HG03354 (cell line): ENCODE measurements at regions not wholly inside any gene's neighbourhood (a gene's known extent, or its start where the extent isn't known, plus 50 kb on each side); places are given as distances from the start of the nearest gene placed in this dataset.
"Not testable (repeated sequence)": the region's sequence is repeated elsewhere in the genome, so short reads cannot be mapped to it uniquely, and the experiment has no call there.

Experiments
- ATAC-seq: cut with Tn5 transposase; IDR thresholded peaks from one replicate; pipeline ENCODE4 v1.9.1; 2021; ENCODE audit warnings: mild to moderate bottlenecking; ENCODE audit not compliant: unreplicated experiment, poor library complexity, severe bottlenecking

DNA sequence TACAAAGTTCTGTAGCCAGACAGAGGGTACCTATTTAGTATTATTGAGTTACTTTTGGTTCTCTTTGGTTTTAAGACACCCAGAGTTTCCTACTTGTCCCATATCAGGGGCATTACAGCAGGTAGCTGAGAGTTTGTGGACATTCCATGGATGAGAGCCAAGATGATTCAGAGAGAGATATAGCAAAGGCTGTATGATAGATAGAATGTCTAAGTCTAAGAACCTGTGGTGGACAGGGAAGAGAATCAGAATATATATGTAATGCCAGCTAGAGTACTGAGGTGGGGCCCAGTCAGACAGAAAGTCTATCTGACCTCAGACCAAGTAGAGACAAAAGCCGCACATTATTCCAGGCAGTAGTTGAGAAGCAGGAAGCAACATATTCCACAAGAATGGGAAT, 471.8 kb upstream of the CHD1 start:
- not testable (repeated sequence) for ATAC-seq

DNA sequence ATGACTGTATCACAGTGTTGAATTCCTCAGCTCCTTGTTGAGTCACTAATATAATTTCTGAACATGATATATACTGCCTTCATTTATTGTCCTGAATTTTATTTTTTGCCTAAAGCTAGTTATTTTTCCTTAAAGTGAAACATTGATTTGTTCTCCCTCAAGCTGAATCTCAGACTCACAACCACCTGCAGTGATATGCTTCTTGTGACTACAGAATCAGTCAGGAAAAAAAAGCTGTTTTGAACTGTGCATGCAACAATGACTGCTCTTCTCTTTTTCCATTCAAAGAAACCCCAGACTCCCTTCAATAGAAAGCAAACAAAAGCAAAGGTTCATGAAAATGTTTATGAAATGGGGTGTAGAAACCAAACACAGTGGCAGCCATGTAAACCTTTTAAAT, 470.2 kb upstream of the CHD1 start:
- ATAC-seq, result no peak

DNA sequence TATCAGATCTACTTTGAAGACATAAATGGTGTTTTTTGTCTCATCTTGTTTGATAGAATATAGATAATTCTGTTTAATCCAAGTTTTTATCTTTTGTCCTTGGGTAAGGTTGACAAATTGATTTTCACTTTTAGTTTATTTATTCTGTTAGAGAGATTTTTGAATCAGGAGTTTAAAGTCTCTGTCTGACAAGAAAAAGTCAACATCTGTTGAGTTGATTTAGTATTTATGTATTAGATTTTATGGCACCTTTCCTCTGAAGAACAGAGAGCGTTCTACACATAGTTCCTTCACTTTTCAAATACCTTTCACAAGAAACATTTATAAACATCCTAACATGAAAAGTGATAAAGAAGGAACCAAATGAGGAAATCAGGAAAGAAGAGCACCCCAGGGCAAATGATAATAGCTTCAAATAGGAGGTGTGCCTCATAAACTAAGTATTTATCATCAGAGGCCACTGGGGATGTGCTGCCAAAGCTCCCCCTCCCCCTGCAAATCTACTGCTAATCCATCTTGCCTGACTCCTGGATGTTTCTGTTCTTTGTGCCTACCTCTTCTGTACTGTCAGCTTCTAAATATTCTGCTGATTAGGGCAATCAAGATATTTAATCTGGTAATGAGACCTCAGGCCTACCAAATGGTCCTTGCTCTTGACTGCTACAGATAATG, 457.7 kb upstream of the CHD1 start:
- no peak for ATAC-seq

DNA sequence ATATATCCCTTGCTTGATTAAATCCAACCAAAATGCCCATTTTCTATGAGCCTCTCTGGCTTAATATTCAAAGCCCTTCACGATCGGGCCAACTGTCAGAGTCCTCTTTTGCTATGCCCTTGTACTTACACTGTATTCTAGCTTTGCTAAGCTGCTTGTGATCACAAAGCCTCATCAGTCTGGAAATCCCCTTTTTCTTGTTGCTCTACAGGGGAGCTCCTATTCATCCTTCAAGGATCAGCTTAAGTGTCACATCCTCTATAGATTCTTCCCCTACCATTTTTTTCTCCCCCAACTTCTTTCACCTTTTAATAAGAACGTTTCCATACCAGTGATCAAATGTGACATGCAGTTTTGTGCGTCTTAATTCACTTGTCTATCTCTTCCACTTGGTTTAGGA, 450.4 kb upstream of the CHD1 start:
- no peak for ATAC-seq

DNA sequence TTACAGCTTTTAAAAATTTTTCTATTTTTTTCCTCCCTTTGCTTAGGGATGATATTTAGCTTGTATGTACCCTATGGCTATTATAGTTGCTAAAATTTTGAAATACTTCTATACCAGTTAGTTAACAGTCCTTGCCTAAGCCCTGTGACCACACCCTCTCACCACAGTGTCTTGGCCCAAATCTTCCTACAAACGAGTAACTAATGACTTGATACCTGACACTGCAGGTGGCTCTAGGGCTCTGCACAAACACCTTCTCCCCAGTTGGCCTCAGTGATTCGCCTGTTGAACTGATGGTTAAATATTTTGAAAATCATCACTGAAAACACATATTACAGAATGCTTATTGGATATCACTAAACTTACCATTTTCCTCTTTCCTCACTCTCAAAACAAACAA, 449.6 kb upstream of the CHD1 start:
- ATAC-seq, result no peak

DNA sequence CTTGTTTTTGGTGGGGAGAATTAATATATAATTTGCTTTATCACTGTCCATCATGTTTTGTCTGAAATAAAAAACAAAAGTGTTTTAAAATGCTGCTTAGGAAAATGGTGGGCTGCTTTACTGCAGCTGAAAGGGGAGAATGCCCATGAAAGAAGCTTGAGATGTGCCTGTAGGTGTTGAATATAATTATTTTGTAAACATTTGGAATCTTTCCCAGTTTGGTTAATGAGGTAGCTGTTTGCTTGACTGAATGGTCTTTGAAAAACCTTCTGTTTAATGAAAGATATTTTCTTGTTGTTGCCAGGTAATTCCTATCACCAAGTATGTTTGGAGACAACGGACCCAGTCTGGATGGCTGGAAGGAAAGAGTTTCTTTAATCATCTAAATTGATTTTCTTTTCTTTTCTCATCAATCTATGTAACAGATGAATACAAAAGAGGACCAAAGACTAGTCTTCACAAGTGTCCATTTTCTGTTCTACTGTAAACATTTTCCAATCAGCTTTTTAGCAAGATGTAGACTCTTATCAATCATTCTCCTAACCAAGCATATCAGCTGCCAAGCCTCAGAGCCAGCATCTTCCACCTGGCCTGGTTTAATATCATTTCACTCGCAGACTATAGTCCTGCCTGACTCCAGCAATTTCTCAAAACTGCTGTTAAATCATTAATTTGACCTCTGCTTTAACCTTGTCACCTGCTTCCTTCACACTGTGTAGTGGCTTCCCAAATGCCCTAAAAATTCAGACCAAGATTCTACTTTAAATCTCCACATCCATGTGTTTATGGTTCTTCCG, 441.2 kb upstream of the CHD1 start:
- no peak for ATAC-seq

DNA sequence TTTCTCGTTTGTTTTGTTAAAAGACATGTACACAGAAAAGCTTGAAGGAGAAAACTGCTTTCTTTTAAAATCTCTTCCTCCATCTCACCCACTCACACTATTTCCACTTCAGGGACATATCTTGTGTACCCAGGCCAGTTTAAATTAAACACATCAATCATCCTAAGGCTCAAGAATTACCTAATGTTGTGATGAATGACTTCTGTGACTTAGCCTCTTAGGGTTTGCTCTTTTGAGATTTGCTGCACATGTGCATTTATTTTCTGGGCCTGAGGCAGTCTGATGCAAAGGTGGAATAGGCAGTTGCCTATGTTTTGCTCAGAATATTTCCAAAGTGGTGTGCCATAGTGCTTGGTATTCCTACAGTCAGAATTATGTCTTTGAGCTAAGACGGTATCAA, 439.9 kb upstream of the CHD1 start:
- ATAC-seq, result no peak

DNA sequence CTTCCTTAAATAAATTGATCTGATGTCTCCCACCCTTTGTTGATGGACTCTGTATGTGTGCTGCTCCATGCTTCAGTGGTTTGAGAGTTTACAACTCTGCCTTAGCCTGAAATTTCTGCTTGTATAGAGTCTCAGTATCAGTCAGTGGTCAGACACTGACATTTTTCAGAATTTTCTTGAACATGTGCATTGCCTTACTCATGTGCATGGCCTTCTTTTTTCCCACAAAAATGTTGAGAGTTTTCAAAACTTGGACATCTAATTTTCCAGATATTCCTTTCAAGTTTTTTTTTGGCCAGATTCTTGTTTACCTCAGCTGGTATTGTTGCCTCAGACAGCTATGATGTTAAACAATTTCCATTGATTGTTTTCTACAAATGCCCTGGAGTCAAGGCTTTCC, 427.1 kb upstream of the CHD1 start:
- ATAC-seq, result no peak

DNA sequence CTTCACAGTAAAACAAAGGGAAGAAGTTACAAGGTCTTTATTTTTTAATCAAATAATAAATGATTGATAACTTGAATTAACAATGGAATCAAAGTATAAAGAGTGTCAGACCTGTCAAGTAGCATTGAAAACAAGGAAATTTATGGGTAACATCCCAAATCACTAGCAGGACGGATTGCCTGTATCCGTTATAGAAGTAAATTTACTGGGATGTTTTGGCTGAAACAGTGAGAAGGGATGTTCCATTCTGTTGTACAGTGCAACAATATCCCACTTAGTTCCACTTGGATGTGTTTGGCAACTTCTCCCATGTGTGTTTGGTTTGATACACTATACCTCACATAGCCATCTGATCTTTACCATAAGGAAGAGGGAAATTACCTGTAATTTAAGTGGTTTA, 421.0 kb upstream of the CHD1 start:
- no peak for ATAC-seq

DNA sequence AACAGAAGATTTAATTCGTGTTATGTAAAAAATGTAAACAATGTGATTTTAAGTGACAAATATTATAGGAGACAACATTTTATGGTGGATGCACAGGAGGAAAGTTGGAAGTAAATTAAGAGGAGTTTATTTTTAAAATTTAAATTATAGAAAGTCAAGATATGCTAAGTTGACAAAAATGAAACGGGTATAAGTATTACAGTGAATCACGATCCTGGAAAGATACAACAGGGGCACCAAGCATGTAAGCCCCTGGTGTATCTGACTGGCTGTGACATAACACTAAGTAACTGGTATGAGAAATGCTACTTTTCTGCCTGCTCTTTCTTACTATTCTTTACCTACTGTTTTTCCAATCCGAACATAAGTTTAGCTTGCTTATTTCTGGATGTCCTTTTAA, 419.8 kb upstream of the CHD1 start:
- ATAC-seq, result no peak

DNA sequence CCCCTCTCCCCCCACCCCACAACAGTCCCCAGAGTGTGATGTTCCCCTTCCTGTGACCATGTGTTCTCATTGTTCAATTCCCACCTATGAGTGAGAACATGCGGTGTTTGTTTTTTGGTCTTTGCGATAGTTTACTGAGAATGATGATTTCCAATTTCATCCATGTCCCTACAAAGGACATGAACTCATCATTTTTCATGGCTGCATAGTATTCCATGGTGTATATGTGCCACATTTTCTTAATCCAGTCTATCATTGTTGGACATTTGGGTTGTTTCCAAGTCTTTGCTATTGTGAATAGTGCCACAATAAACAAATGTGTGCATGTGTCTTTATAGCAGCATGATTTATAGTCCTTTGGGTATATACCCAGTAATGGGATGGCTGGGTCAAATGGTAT, 411.0 kb upstream of the CHD1 start:
- ATAC-seq, result not testable (repeated sequence)

DNA sequence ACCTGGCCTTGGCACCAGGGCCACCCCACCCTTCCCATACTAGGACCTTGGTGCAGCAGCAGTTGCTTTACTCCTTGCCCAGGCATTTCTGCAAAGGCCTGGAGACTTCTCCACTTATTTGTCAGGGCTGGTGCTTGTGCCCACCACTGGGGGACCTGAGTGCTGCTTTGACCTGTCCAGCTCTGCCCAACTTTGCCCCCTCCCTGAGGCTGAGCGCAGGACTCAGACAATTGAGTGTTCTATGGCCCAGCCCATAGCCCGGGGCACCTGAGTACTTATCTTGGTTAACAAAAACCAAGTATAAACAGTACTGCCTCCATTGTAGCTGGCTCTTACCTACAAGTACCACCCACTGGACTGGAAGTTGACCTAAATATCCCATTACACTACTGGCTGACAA, 406.1 kb upstream of the CHD1 start:
- ATAC-seq, result no peak

DNA sequence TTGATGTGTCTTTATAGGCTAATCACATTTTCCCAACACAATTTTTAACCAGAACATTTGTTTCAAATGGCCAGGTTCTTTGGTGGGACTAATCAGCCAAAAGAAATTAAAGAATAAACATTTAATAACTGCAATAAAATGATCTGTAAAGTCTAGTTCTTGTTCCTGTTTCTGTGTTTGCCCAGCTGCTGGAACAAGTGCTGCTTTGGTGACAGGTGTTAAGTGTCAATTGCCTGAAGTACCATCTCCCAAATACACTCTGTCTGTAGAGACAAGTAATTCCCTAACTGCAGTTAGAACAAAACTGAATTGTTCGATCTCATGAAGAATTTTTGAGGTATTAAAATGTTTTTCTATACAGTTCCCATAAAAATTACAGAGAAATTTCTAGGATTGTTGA, 402.3 kb upstream of the CHD1 start:
- no peak for ATAC-seq

DNA sequence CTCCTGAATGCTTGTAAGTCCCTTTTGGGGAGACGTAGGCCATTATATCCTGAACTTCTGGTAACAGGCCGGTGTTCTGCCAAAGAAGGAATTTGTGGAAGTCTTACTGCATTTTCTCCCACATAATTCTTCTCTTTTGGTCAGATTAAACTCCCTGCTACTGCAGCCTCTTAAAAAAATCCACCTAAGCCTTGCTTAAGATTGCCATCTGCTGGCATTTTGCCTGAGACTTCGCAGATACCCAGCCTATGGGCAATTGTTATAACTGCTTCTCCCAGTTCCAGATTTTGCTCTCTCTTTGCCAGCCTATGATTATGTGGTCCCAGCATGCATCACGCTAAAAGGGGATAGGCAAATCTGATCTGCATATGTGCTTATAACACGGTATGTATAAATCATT, 391.6 kb upstream of the CHD1 start:
- no peak for ATAC-seq

DNA sequence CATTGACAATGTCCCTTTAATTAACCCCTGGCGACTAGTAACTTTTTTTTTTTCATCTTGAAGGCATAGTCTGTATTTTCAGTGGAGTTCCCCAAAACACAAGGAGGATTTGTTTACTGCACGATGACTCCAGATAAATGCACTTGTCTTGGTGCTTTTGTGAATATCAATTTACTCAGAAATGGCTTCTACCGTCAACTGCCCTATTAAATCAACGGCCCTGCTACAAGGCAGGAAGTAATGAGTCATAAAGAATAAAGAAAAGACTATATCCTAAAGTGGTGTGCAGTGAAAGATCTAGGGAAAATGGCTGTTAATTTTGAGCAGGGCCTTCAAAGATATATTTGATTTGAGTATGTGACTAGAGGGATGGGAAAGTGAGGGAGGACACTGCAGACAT, 388.3 kb upstream of the CHD1 start:
- ATAC-seq, result no peak

DNA sequence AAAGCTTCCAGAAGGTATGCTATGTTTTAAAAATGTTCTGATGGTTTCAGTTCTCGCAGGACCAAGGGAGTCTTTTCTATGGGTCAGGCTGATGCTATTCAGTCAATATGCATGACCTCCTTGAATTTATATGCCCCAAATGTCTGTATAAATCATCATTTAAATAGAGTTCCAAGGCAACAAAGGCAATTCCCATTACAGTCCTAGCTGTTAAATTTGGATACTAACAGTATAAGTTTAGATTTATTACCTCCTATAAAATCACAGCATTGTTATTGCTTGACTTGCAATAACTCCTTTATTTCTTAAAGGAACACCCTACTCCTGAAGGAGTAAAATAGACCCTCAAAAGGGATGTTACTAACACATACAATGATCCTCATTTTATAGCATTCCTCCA, 387.7 kb upstream of the CHD1 start:
- ATAC-seq, result no peak

DNA sequence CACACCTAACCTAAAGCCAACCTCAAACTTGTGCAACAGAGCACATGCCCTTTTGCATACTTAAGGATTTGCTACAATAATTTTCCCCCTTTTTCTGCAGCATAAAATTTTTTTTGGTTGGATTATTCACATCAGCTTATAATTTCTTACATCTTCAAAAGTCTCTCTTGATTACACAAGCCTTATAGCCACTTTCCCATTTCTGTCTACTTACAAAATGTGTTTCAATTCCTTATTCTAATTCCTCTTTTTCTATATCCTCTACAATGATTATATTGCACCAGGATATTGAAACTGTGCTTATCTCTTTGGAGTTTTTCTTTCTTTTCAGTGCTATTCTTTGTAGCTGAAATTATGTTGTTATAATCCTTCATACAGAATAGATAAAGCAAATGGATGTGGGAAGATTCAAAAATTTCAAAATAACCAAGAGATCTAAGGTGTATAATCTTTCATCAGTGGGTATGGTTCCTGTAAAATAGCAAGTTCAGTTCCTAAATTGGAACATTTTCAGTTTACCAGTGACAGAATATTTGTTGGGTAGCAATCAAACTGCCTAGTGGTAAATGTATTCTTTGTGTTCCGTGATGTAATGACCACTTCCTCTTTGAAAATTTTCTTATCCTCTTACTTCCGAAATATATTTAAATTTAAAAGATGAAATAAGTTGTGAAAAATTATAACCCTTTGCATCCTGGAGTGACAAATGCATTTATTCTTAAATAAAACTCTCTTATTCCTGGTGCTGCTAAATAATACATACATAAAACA, 386.8 kb upstream of the CHD1 start:
- no peak for ATAC-seq

DNA sequence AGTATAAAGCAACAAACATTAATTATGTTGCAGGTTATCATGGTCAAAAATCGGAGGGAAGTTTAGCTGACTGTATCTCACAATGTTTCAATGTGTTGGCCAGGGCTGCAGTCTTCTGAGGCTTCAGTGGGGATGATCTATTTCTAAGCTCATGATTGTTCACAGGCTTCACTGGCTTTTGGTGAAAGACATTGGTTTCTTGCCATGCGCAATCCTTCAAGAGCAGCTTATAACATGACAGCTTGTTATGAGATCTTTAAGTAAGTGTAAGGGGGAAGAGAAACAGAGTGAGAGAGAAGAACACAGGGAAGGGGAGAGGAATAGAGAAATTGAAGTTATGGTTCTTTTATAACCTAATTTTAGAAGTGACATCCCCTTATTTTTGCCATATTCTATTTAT, 385.9 kb upstream of the CHD1 start:
- no peak for ATAC-seq

DNA sequence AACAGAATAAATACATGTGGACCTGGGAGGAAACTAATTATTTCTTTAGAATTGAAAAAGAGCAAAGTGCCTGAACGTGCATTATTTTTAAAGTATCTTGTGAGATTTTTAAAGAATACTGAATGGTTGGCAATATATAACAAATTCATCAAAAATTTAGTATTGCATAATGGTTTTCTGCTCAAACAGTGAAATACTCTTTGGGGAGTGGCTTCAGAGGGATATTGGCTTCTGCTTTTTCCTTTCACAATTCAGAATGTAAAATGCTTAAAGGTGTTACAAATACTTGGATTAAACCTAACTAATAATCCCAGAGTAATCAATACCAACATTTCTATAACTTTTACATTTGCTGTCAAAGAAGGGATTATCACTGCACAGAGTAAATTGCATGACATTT, 379.3 kb upstream of the CHD1 start:
- ATAC-seq, result no peak

DNA sequence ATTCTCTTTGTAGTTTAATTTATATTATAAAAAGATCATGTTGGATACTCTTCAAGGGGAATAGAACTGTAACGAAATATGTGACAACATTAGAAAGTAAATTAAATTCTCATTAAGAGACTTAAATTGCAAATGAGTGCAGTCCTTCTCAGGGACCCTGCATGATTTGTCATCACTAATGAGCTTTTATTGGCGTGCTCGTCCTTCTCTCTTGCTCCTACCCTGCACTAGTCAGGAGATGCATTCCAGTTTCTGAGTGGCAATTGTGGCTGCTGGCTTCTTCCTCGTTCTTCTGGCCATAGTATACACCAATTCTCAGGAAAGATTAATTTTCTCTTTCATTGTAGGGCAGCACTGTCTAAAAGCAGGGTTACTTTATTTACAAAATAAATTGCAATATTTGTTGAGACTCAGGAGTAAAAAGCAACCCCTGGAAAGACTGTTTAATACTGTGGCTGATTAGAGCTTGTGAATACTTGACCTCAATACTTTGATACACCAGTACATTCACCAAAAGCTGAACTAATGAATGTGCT, 376.3 kb upstream of the CHD1 start:
- ATAC-seq, result no peak

DNA sequence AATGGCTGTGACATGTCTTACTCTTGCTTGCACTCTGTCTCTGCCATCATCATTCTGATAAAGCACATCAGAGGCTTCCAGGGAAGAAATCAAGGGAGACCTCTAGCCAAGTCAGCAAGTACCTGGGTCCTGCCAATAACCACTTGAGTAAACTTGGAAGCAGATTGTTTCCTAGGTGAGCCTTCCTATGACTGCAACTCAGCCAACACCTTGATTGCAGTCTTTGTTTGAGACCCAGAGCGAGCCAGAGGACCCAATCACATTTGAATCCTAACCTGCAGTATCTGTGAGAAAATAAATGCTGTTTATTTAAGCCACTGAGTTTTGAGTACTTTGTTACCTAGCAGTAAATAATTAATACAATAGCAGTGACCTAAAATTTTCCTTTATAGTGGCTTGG, 356.8 kb upstream of the CHD1 start:
- no peak for ATAC-seq
